Osteoblast (primary cell): ENCODE measurements at regions not wholly inside any gene's neighbourhood (a gene's known extent, or its start where the extent isn't known, plus 50 kb on each side); places are given as distances from the start of the nearest gene placed in this dataset.

Source experiments
- DNase-seq: peaks from one replicate; pipeline ENCODE4 v3.0.0; 2011; ENCODE audit warnings: low spot score, mixed read lengths; ENCODE audit not compliant: insufficient read length; ENCODE audit errors: missing footprints
- H2AFZ ChIP-seq: 2 replicates; pipeline ENCODE4 v1.6.0; 2011; ENCODE audit warnings: mild to moderate bottlenecking, low read length
- H3K27ac ChIP-seq: 2 replicates; pipeline ENCODE4 v1.5.1; 2011; ENCODE audit warnings: mild to moderate bottlenecking, low read depth, low read length, moderate library complexity
- H3K27me3 ChIP-seq: 2 replicates; pipeline ENCODE4 v1.6.0; 2012; ENCODE audit warnings: mild to moderate bottlenecking, control low read depth, inconsistent platforms, low read length, moderate library complexity; ENCODE audit not compliant: insufficient read depth
- H3K36me3 ChIP-seq: 2 replicates; pipeline ENCODE4 v1.5.1; 2011; ENCODE audit warnings: mild to moderate bottlenecking, low read length, control low read depth, moderate library complexity; ENCODE audit not compliant: insufficient read depth
- H3K4me1 ChIP-seq: 2 replicates; pipeline ENCODE4 v1.5.1; 2011; ENCODE audit warnings: mild to moderate bottlenecking, low read length, control low read depth, moderate library complexity; ENCODE audit not compliant: insufficient read depth
- H3K4me2 ChIP-seq: 2 replicates; pipeline ENCODE4 v1.6.0; 2011; ENCODE audit warnings: mild to moderate bottlenecking, low read length; ENCODE audit not compliant: insufficient read depth
- H3K4me3 ChIP-seq: fragments of 200-600 bp; sonication (generic); 3 replicates; pipeline ENCODE4 v1.5.1; 2012; ENCODE audit warnings: mild to moderate bottlenecking, low read length, inconsistent platforms; ENCODE audit not compliant: insufficient read depth
- H3K79me2 ChIP-seq: 2 replicates; pipeline ENCODE4 v1.6.0; 2012; ENCODE audit warnings: mild to moderate bottlenecking, low read length, control low read depth, inconsistent platforms; ENCODE audit not compliant: insufficient read depth
- H3K9me3 ChIP-seq: 2 replicates; pipeline ENCODE4 v1.5.1; 2011; ENCODE audit warnings: low read depth, low read length, control low read depth
- H4K20me1 ChIP-seq: 2 replicates; pipeline ENCODE4 v1.6.0; 2012; ENCODE audit warnings: mild to moderate bottlenecking, low read length, control low read depth; ENCODE audit not compliant: insufficient read depth
- TF ChIP-seq, protein P1 (sequence below): IDR thresholded peaks from 2 replicates; pipeline ENCODE4 v1.5.1; 2011; ENCODE audit warnings: mild to moderate bottlenecking, low read depth, low read length, moderate library complexity; ENCODE audit errors: extremely low read depth

DNA sequence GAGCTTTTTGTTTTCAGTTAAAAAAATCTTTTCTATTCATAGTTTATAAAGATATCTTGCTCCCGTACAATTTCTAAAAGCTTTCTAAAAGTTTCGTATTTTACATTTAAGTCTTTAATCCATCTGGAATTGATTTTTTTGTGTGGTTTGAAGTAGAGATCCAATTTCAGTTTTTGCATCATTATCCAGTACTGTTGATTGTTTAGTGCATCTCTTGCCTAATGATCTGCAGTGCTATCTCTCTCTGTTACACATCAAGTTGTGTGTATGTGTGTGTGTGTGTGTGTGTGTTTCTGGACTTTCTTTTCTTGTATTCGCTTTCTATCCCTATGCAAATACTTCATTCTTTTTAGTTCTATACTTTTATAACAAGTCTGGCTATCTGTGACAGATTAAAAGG, 605.8 kb upstream of the DPPA4 start:
- Histone ChIP-seq H3K36me3 (no peaks in the 10 kb centered on the region), H3K4me2 (no peak overlapping the region), H4K20me1 (no peaks in the 10 kb centered on the region), H3K27ac (no peak overlapping the region), H2AFZ (no peak overlapping the region), H3K4me3 (no peak overlapping the region), H3K4me1 (no peaks in the 10 kb centered on the region), H3K79me2 (no peaks in the 10 kb centered on the region), H3K9me3 (no peaks in the 10 kb centered on the region), H3K27me3 (no peaks in the 10 kb centered on the region)
- peak; percentile 3 for DNase-seq
- TF ChIP-seq, protein P1, sequence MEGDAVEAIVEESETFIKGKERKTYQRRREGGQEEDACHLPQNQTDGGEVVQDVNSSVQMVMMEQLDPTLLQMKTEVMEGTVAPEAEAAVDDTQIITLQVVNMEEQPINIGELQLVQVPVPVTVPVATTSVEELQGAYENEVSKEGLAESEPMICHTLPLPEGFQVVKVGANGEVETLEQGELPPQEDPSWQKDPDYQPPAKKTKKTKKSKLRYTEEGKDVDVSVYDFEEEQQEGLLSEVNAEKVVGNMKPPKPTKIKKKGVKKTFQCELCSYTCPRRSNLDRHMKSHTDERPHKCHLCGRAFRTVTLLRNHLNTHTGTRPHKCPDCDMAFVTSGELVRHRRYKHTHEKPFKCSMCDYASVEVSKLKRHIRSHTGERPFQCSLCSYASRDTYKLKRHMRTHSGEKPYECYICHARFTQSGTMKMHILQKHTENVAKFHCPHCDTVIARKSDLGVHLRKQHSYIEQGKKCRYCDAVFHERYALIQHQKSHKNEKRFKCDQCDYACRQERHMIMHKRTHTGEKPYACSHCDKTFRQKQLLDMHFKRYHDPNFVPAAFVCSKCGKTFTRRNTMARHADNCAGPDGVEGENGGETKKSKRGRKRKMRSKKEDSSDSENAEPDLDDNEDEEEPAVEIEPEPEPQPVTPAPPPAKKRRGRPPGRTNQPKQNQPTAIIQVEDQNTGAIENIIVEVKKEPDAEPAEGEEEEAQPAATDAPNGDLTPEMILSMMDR = no peak

- Histone ChIP-seq H4K20me1 (no peaks in the 10 kb centered on the region), H3K79me2 (no peaks in the 10 kb centered on the region), H2AFZ (peak overlapping the region; percentile 67), H3K27ac (no peak overlapping the region), H3K4me1 (no peaks in the 10 kb centered on the region), H3K36me3 (no peaks in the 10 kb centered on the region), H3K27me3 (no peaks in the 10 kb centered on the region), H3K9me3 (no peaks in the 10 kb centered on the region), H3K4me2 (peak overlapping the region; percentile 7), H3K4me3 (no peak overlapping the region)
- TF ChIP-seq, protein P1 = no peak
- no peak for DNase-seq
Measured at GRCh38 chr3:109944836-109945235, 607.5 kb upstream of the DPPA4 start.

DNA sequence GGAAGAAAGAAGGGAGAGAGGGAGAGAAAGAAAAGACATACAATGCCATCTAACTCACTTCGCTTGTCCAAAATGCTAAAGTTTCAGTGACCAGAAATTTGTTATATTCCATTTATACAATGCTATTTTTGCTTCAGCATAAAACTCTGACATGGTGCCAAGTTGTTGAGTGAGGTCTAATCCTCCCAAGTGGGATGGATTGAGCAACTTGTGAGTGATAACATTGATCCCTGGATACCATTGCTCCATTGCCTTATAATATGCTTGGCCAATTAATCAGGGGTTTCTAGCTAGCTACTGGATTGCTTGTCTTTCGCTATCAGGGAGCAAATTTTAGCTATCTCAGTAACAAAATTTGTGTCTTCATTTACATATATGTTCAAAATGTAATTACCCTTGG, 615.6 kb upstream of the DPPA4 start:
- Histone ChIP-seq H3K27me3 (no peaks in the 10 kb centered on the region), H3K79me2 (no peaks in the 10 kb centered on the region), H4K20me1 (no peaks in the 10 kb centered on the region), H2AFZ (no peak overlapping the region), H3K27ac (no peak overlapping the region), H3K4me1 (no peaks in the 10 kb centered on the region), H3K36me3 (no peaks in the 10 kb centered on the region), H3K4me2 (no peak overlapping the region), H3K4me3 (no peak overlapping the region), H3K9me3 (no peaks in the 10 kb centered on the region)
- DNase-seq = no peak
- TF ChIP-seq, protein P1 = no peak

- Histone ChIP-seq H4K20me1 (no peaks in the 10 kb centered on the region), H3K4me1 (no peaks in the 10 kb centered on the region), H3K9me3 (no peaks in the 10 kb centered on the region), H3K4me2 (no peak overlapping the region), H3K4me3 (no peak overlapping the region), H3K27me3 (no peaks in the 10 kb centered on the region), H2AFZ (no peak overlapping the region), H3K27ac (no peak overlapping the region), H3K79me2 (no peaks in the 10 kb centered on the region), H3K36me3 (no peaks in the 10 kb centered on the region)
- TF ChIP-seq, protein P1 = no peak
- no peak for DNase-seq
Measured at GRCh38 chr3:109963831-109964230, 626.5 kb upstream of the DPPA4 start.
